GM12872 (cell line): ENCODE measurements at regions not wholly inside any gene's neighbourhood (a gene's known extent, or its start where the extent isn't known, plus 50 kb on each side); places are given as distances from the start of the nearest gene placed in this dataset.

Source experiments
- CTCF ChIP-seq: IDR thresholded peaks from 3 replicates; pipeline ENCODE4 v1.5.1; 2011; ENCODE audit warnings: low read depth, mild to moderate bottlenecking, low read length, moderate library complexity; ENCODE audit not compliant: insufficient read depth

DNA sequence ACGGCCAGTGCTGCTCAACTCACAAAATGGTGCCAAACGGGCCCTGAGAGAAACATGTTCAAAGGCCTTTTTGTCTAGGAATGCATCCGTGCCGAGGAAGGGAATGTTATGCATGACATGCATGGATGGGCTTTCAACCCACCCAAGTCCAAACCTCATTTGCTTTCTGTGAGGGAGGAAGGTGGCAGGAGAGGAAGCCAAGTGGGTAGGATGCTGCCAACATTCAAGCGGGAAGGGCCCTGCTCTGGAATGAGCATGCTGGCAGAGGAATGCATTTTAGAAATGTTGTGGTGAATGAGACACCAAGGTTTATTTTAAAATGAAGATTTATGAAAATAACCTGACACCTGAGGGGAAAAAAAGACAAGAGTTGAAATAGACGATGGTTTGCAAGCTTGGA, 479.1 kb downstream of the CCDC171 start:
- no peak for TF ChIP-seq CTCF

DNA sequence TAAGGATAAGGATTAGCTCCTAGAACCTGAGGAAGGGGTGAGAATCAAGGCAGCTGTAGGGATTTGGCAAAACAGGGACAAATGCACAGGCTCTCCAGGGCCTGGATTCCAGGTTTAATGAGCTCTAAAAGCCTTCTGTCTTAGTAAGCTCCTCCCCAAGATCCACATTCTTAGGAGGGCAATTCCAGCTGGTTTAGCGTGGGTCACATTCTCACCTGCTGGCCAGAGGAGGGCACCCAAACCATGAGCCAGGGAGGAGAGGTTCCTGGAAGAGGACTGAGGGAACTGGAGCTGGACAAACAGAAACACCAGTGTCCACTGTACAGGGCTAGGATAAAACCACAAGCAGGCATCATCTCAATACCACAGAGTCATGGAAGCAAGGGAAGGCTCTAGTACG, 480.0 kb downstream of the CCDC171 start:
- no peak for TF ChIP-seq CTCF

DNA sequence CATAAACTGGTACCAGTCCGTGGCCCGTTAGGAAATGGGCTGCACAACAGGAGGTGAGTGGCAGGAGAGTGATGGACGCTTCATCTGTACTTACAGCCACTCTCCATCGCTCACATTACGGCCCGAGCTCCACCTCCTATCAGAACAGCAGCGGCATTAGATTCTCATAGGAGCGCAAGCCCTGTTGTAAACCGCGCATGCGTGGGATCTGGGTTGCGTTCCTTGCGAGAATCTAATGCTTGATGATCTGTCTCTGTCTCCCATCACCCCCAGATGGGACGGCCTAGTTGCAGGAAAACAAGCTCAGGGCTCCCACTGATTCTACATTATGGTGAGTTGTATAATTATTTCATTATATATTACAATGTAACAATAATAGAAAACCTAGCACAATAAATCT, 480.4 kb downstream of the CCDC171 start:
- TF ChIP-seq CTCF: no peak

- no peak for TF ChIP-seq CTCF
These were observed 481.3 kb downstream of the CCDC171 start for GRCh38 chr9:16033921-16034691.

GRCh38 chr9:16039218-16039987, 486.6 kb downstream of the CCDC171 start:
- TF ChIP-seq CTCF: peak; percentile 30; the same call in 1 of the 3 replicates

GRCh38 chr9:16039988-16040761, 487.3 kb downstream of the CCDC171 start:
- TF ChIP-seq CTCF: no peak
